ENCODE measurements at regions not wholly inside any gene's neighbourhood (a gene's known extent, or its start where the extent isn't known, plus 50 kb on each side); places are given as distances from the start of the nearest gene placed in this dataset.
A peak's percentile ranks its signal among the peaks of the same experiment; 100 is the strongest.

DNA sequence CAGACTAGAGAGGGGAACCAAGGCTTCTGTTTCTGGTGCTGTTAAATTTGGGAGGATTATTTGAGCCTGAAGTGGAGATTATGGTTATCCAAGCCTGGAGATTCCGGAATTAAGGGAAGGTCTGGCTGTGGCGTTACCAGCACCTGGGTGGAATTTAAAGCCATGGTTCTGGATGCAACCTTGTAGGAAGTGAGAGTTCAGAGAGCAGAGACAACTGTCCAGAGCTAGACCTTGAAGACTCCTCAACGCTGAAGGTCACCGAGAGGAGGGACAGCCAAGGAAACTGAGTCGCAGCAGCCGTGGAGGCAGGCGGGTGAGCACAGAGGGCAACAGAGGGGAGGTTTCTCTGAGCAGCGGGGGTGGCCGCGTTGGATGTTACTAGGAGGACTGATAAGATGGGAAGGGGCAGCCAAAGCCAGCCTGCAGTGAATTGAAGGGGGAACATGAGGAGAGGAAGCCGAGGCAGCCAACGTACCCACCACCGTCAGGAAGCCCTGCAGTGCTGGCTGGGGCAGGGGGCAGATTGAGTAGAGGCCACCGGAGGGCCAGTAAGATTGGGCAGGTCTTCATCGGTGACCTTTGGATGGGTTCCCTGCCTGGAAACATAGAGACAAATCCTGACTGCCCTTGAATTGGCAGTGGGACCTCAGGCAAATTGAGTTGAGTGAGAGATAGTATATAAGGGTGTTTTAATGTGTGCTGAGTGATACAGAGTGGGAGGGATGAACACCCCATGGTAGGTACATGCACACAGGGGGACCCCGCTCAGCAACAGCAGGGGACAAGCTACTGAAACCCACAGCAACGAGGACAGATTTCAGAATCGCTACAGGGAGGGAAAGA is 90.3 kb downstream of the SNX5 start (continued):
- TF ChIP-seq, protein P1, sequence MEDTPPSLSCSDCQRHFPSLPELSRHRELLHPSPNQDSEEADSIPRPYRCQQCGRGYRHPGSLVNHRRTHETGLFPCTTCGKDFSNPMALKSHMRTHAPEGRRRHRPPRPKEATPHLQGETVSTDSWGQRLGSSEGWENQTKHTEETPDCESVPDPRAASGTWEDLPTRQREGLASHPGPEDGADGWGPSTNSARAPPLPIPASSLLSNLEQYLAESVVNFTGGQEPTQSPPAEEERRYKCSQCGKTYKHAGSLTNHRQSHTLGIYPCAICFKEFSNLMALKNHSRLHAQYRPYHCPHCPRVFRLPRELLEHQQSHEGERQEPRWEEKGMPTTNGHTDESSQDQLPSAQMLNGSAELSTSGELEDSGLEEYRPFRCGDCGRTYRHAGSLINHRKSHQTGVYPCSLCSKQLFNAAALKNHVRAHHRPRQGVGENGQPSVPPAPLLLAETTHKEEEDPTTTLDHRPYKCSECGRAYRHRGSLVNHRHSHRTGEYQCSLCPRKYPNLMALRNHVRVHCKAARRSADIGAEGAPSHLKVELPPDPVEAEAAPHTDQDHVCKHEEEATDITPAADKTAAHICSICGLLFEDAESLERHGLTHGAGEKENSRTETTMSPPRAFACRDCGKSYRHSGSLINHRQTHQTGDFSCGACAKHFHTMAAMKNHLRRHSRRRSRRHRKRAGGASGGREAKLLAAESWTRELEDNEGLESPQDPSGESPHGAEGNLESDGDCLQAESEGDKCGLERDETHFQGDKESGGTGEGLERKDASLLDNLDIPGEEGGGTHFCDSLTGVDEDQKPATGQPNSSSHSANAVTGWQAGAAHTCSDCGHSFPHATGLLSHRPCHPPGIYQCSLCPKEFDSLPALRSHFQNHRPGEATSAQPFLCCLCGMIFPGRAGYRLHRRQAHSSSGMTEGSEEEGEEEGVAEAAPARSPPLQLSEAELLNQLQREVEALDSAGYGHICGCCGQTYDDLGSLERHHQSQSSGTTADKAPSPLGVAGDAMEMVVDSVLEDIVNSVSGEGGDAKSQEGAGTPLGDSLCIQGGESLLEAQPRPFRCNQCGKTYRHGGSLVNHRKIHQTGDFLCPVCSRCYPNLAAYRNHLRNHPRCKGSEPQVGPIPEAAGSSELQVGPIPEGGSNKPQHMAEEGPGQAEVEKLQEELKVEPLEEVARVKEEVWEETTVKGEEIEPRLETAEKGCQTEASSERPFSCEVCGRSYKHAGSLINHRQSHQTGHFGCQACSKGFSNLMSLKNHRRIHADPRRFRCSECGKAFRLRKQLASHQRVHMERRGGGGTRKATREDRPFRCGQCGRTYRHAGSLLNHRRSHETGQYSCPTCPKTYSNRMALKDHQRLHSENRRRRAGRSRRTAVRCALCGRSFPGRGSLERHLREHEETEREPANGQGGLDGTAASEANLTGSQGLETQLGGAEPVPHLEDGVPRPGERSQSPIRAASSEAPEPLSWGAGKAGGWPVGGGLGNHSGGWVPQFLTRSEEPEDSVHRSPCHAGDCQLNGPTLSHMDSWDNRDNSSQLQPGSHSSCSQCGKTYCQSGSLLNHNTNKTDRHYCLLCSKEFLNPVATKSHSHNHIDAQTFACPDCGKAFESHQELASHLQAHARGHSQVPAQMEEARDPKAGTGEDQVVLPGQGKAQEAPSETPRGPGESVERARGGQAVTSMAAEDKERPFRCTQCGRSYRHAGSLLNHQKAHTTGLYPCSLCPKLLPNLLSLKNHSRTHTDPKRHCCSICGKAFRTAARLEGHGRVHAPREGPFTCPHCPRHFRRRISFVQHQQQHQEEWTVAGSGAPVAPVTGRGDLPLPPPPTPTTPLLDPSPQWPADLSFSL (CRISPR knock-in tag; IDR thresholded peaks at IDR 0.05), result no peak; the same call in 1 of the 2 replicates
- TF ChIP-seq, protein P2, sequence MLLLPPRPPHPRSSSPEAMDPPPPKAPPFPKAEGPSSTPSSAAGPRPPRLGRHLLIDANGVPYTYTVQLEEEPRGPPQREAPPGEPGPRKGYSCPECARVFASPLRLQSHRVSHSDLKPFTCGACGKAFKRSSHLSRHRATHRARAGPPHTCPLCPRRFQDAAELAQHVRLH (CRISPR knock-in tag; IDR thresholded peaks at IDR 0.05; ENCODE audit: borderline replicate concordance, low read depth), result no peak
- no peak for TF ChIP-seq AGO2 (optimal IDR thresholded peaks at IDR 0.05; ENCODE audit: low read depth, low read length)
- no peak for TF ChIP-seq NONO (IDR thresholded peaks at IDR 0.05)
- no peak for TF ChIP-seq NONO (CRISPR knock-in tag; conservative IDR thresholded peaks at IDR 0.05)
- TF ChIP-seq, protein P3, sequence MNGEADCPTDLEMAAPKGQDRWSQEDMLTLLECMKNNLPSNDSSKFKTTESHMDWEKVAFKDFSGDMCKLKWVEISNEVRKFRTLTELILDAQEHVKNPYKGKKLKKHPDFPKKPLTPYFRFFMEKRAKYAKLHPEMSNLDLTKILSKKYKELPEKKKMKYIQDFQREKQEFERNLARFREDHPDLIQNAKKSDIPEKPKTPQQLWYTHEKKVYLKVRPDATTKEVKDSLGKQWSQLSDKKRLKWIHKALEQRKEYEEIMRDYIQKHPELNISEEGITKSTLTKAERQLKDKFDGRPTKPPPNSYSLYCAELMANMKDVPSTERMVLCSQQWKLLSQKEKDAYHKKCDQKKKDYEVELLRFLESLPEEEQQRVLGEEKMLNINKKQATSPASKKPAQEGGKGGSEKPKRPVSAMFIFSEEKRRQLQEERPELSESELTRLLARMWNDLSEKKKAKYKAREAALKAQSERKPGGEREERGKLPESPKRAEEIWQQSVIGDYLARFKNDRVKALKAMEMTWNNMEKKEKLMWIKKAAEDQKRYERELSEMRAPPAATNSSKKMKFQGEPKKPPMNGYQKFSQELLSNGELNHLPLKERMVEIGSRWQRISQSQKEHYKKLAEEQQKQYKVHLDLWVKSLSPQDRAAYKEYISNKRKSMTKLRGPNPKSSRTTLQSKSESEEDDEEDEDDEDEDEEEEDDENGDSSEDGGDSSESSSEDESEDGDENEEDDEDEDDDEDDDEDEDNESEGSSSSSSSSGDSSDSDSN (CRISPR knock-in tag; IDR thresholded peaks at IDR 0.05), result peak; percentile 28; the same call in 1 of the 2 replicates
- TF ChIP-seq BRCA1 (CRISPR knock-in tag; IDR thresholded peaks at IDR 0.05), result no peak
- TF ChIP-seq ZNF670 (CRISPR knock-in tag; IDR thresholded peaks at IDR 0.05; ENCODE audit: borderline replicate concordance), result no peak
- TF ChIP-seq, protein P4, sequence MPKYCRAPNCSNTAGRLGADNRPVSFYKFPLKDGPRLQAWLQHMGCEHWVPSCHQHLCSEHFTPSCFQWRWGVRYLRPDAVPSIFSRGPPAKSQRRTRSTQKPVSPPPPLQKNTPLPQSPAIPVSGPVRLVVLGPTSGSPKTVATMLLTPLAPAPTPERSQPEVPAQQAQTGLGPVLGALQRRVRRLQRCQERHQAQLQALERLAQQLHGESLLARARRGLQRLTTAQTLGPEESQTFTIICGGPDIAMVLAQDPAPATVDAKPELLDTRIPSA (CRISPR knock-in tag; IDR thresholded peaks at IDR 0.05; ENCODE audit: borderline replicate concordance), result no peak
- TF ChIP-seq ZNF678 (CRISPR knock-in tag; IDR thresholded peaks at IDR 0.05), result no peak
- no peak for TF ChIP-seq ZNF841 (CRISPR knock-in tag; IDR thresholded peaks at IDR 0.05; ENCODE audit: borderline replicate concordance)
- peak; percentile 25; the same call in 1 of the 2 replicates for TF ChIP-seq HOXA3 (CRISPR knock-in tag; IDR thresholded peaks at IDR 0.05)
- TF ChIP-seq TAF1 (CRISPR knock-in tag; IDR thresholded peaks at IDR 0.05), result no peak; the same call in 1 of the 2 replicates
- no peak for TF ChIP-seq ZNF776 (CRISPR knock-in tag; IDR thresholded peaks at IDR 0.05)
- TF ChIP-seq MIER2 (CRISPR knock-in tag; IDR thresholded peaks at IDR 0.05), result no peak
- TF ChIP-seq EEA1 (CRISPR knock-in tag; IDR thresholded peaks at IDR 0.05; ENCODE audit: borderline replicate concordance), result no peak
- 0 out of 2 replicates have a peak, but pooled peaks have one; percentile 5 for TF ChIP-seq ZSCAN9 (CRISPR knock-in tag; IDR thresholded peaks at IDR 0.05; ENCODE audit: borderline replicate concordance)

Data from HepG2 (cell line).